ENCODE measurements at regions not wholly inside any gene's neighbourhood (a gene's known extent, or its start where the extent isn't known, plus 50 kb on each side); places are given as distances from the start of the nearest gene placed in this dataset.

DNA sequence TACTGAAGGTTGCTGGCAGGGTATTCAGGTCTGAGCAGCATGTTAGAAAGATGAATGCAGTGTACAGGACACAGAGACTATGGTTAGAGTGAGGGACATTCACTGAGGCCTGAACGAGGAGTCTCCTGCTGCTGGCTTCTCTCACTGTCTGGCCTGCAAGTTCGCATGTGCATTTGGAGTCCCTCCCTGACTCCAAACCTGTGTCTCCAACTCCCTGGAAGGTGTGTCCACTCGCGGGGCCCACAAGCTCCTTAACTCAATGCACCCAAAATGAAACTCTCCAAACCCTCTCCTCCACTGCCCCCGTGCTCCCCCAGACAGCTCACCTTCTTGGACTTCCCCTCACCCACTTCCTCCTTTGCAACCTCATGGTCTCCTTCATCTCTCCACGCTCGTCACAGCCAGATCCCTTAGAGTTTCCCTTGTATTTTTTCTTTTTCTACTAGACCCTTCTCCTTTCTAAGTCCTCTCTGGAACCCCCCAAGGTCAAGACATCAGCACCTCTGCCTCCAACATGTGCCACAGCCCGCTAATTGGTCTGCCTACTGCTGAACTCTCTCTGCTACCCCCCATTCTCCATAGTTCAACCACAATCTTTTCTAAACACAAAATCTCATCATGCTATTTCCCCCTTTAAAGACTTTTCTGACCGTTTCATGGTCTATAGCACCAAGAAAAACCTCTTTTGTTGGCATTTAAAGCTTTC, 58.3 kb downstream of the HES1 start:
- TF ChIP-seq, protein P1, sequence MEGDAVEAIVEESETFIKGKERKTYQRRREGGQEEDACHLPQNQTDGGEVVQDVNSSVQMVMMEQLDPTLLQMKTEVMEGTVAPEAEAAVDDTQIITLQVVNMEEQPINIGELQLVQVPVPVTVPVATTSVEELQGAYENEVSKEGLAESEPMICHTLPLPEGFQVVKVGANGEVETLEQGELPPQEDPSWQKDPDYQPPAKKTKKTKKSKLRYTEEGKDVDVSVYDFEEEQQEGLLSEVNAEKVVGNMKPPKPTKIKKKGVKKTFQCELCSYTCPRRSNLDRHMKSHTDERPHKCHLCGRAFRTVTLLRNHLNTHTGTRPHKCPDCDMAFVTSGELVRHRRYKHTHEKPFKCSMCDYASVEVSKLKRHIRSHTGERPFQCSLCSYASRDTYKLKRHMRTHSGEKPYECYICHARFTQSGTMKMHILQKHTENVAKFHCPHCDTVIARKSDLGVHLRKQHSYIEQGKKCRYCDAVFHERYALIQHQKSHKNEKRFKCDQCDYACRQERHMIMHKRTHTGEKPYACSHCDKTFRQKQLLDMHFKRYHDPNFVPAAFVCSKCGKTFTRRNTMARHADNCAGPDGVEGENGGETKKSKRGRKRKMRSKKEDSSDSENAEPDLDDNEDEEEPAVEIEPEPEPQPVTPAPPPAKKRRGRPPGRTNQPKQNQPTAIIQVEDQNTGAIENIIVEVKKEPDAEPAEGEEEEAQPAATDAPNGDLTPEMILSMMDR (conservative IDR thresholded peaks at IDR 0.05; ENCODE audit: low read length): no peak
- no peak for TF ChIP-seq EZH2phosphoT487 (IDR thresholded peaks at IDR 0.05; ENCODE audit: borderline replicate concordance)

Data from Loucy (cell line).